CD4-positive, alpha-beta T cell (primary cell): ENCODE measurements at regions not wholly inside any gene's neighbourhood (a gene's known extent, or its start where the extent isn't known, plus 50 kb on each side); places are given as distances from the start of the nearest gene placed in this dataset.
"Not testable (repeated sequence)": the region's sequence is repeated elsewhere in the genome, so short reads cannot be mapped to it uniquely, and the experiment has no call there.

Experiments
- ATAC-seq: fragments of 200-7000 bp; cut with Tn5 transposase; one replicate; pipeline ENCODE4 v1.10.0; 2022; ENCODE audit warnings: mild to moderate bottlenecking; ENCODE audit not compliant: poor library complexity
- CTCF ChIA-PET: fragments of 350-600 bp; sonication (Branson Sonifier 250); formaldehyde crosslinking; loops from one replicate; lab custom pipeline; 2021; ENCODE audit warnings: antibody characterized with exemption, inconsistent platforms; lab: Charles Lee
- POLR2A ChIA-PET: fragments of 350-600 bp; sonication (Branson Sonifier 250); formaldehyde crosslinking; loops from one replicate; lab custom pipeline; 2021; ENCODE audit warnings: antibody characterized with exemption, inconsistent platforms; lab: Charles Lee
- DNase-seq, 14 experiments: peaks; one replicate each; pipeline ENCODE4 v3.0.0-alpha.2; 2013 to 2020; ENCODE audit warnings: mixed read lengths in 2 of 14
- H3K27ac ChIP-seq, 2 donors: one replicate each; pipeline versions ENCODE4 v1.5.1 to v1.7.0; 2013; ENCODE audit warnings: low read length in 2 of 2, low read depth in 1 of 2, mild to moderate bottlenecking in 1 of 2
- H3K27me3 ChIP-seq, 2 experiments: 1 replicate in 1 of 2; 2 replicates in 1 of 2; pipeline versions ENCODE4 v1.6.1 to v1.7.0; 2013; ENCODE audit warnings: low read length in 2 of 2, control low read depth in 1 of 2, mild to moderate bottlenecking in 1 of 2, moderate library complexity in 1 of 2; ENCODE audit not compliant: insufficient read depth in 2 of 2, control insufficient read depth in 1 of 2
- H3K36me3 ChIP-seq: one replicate; pipeline ENCODE4 v1.6.1; 2013; ENCODE audit warnings: low read length, control low read depth; ENCODE audit not compliant: insufficient read depth
- H3K4me1 ChIP-seq: one replicate; pipeline ENCODE4 v1.6.1; 2013; ENCODE audit warnings: low read length, control low read depth; ENCODE audit not compliant: insufficient read depth
- H3K4me3 ChIP-seq: one replicate; pipeline ENCODE4 v1.5.1; 2013; ENCODE audit warnings: mild to moderate bottlenecking, low read length, moderate library complexity
- H3K9me3 ChIP-seq, 2 experiments: 1 replicate in 1 of 2; 2 replicates in 1 of 2; pipeline versions ENCODE4 v1.6.1 to v1.7.0; 2013; ENCODE audit warnings: low read length in 2 of 2, mild to moderate bottlenecking in 2 of 2, control low read depth in 1 of 2, moderate library complexity in 1 of 2; ENCODE audit not compliant: control insufficient read depth in 1 of 2, insufficient read depth in 1 of 2
- H3K27ac Mint-ChIP-seq: one replicate; pipeline ENCODE4 v1.8.0; 2020; ENCODE audit warnings: mixed read lengths
- H3K27me3 Mint-ChIP-seq: one replicate; pipeline ENCODE4 v1.8.0; 2021; ENCODE audit warnings: mixed read lengths
- H3K36me3 Mint-ChIP-seq: one replicate; pipeline ENCODE4 v1.8.0; 2021; ENCODE audit warnings: low read depth, mixed read lengths
- H3K4me1 Mint-ChIP-seq: one replicate; pipeline ENCODE4 v1.8.0; 2021; ENCODE audit warnings: low read depth, mixed read lengths
- H3K4me3 Mint-ChIP-seq: one replicate; pipeline ENCODE4 v1.8.0; 2020; ENCODE audit warnings: mild to moderate bottlenecking, mixed read lengths
- H3K9me3 Mint-ChIP-seq: one replicate; pipeline ENCODE4 v1.8.0; 2020; ENCODE audit warnings: mixed read lengths
- CTCF ChIP-seq: fragments of 200-600 bp; IDR thresholded peaks from one replicate; pipeline ENCODE4 v1.8.0; 2022; ENCODE audit warnings: antibody characterized with exemption, mild to moderate bottlenecking
- intact Hi-C, 2 experiments: fragments of 100-400 bp; cut with DNase I in 1 of 2; cut with micrococcal nuclease in 1 of 2; formaldehyde crosslinking; loops; one replicate each; pipeline versions ENCODE4 v1.15.1 to v1.9.0; 2023 to 2025; cut with DNase I, micrococcal nuclease

GRCh38 chr2:114127372-114127771 is 237.5 kb downstream of the ACTR3 start:
- Mint-ChIP-seq H3K9me3 (no peaks in the 10 kb centered on the region), H3K36me3 (no peaks in the 10 kb centered on the region), H3K27ac (no peak overlapping the region), H3K27me3 (peaks cover 29% of the 10 kb centered on the region), H3K4me1 (no peaks in the 10 kb centered on the region), H3K4me3 (no peak overlapping the region)
- H3K4me1 ChIP-seq = no peaks in the 10 kb centered on the region
- no peak overlapping the region for H3K27ac ChIP-seq
- TF ChIP-seq CTCF = no peak
- intact Hi-C loops = no loop called here
- POLR2A ChIA-PET = no interaction called here
- ATAC-seq (no peak), DNase-seq (no peak)
- H3K36me3 ChIP-seq = no peaks in the 10 kb centered on the region
- CTCF ChIA-PET = no interaction called here
- H3K27me3 ChIP-seq = peaks cover 0 to 13% of the 10 kb centered on the region in 2 experiments
- H3K4me3 ChIP-seq = no peak overlapping the region
- H3K9me3 ChIP-seq = no peaks in the 10 kb centered on the region

- ATAC-seq (no peak), DNase-seq (no peak)
- Mint-ChIP-seq H3K27ac (no peak overlapping the region), H3K27me3 (peaks cover 29% of the 10 kb centered on the region), H3K4me1 (no peaks in the 10 kb centered on the region), H3K9me3 (no peaks in the 10 kb centered on the region), H3K36me3 (no peaks in the 10 kb centered on the region), H3K4me3 (no peak overlapping the region)
- H3K4me1 ChIP-seq = no peaks in the 10 kb centered on the region
- H3K4me3 ChIP-seq = no peak overlapping the region
- intact Hi-C loops = no loop called here
- ChIA-PET CTCF (no interaction called here), POLR2A (no interaction called here)
- TF ChIP-seq CTCF = no peak
- H3K9me3 ChIP-seq = no peaks in the 10 kb centered on the region
- peaks cover 0 to 11% of the 10 kb centered on the region in 2 experiments for H3K27me3 ChIP-seq
- H3K27ac ChIP-seq = no peak overlapping the region
- H3K36me3 ChIP-seq = no peaks in the 10 kb centered on the region
These were observed 238.4 kb downstream of the ACTR3 start for GRCh38 chr2:114128263-114128662.

- DNase-seq (no peak), ATAC-seq (no peak)
- ChIA-PET POLR2A (no interaction called here), CTCF (no interaction called here)
- TF ChIP-seq CTCF = no peak
- peaks cover 26% of the 10 kb centered on the region for H3K27me3 Mint-ChIP-seq
- Histone ChIP-seq H3K4me1 (no peaks in the 10 kb centered on the region), H3K27me3 (peaks cover 0 to 7% of the 10 kb centered on the region in 2 experiments), H3K27ac (no peak overlapping the region), H3K36me3 (no peaks in the 10 kb centered on the region), H3K4me3 (no peak overlapping the region), H3K9me3 (no peaks in the 10 kb centered on the region)
- no peaks in the 10 kb centered on the region for H3K9me3 Mint-ChIP-seq
- no peak overlapping the region for H3K27ac Mint-ChIP-seq
- no peaks in the 10 kb centered on the region for H3K36me3 Mint-ChIP-seq
- no peak overlapping the region for H3K4me3 Mint-ChIP-seq
- no peaks in the 10 kb centered on the region for H3K4me1 Mint-ChIP-seq
- intact Hi-C loops = no loop called here
These were observed 238.8 kb downstream of the ACTR3 start for GRCh38 chr2:114128725-114129124.

GRCh38 chr2:114132050-114132449 is 242.2 kb downstream of the ACTR3 start:
- not testable (repeated sequence) for H3K4me3 Mint-ChIP-seq, ATAC-seq
- H3K27me3 Mint-ChIP-seq = peaks cover 27% of the 10 kb centered on the region

More at GRCh38 chr2:114132050-114132449, 242.2 kb downstream of the ACTR3 start:
- CTCF ChIA-PET, DNase-seq, POLR2A ChIA-PET, H3K36me3 Mint-ChIP-seq, H3K4me3 ChIP-seq, intact Hi-C loops, H3K9me3 Mint-ChIP-seq, H3K27ac ChIP-seq, H3K4me1 Mint-ChIP-seq, H3K4me1 ChIP-seq, H3K36me3 ChIP-seq, H3K9me3 ChIP-seq, H3K27me3 ChIP-seq, H3K27ac Mint-ChIP-seq: not testable (repeated sequence)
